ENCODE measurements at regions not wholly inside any gene's neighbourhood (a gene's known extent, or its start where the extent isn't known, plus 50 kb on each side); places are given as distances from the start of the nearest gene placed in this dataset.
"Not testable (repeated sequence)": the region's sequence is repeated elsewhere in the genome, so short reads cannot be mapped to it uniquely, and the experiment has no call there.

DNA sequence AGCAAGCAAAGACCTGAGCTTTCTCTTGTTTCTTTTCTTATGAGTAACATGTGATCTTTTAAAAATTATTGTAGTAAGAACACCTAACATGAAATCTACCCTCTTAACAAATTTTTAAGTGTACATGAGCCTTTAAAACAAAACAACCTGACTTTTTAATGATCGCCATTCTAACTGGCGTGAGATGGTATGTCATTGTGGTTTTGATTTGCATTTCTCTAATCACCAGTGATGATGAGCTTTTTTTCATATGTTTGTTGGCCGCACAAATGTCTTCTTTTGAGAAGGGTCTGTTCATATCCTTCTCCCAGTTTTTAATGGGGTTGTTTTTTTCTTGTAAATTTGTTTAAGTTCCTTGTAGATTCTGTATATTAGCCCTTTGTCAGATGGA, 73.7 kb upstream of the BMP2 start:
- TF ChIP-seq BHLHE40 (IDR thresholded peaks at IDR 0.05; ENCODE audit: low read depth, low read length); MAFK (IDR thresholded peaks at IDR 0.05; ENCODE audit: partially characterized antibody); RARB (CRISPR knock-in tag; IDR thresholded peaks at IDR 0.05); MAZ (IDR thresholded peaks at IDR 0.05; ENCODE audit: borderline replicate concordance, low read depth, low read length); CBX8 (IDR thresholded peaks at IDR 0.05); POLR2A (IDR thresholded peaks at IDR 0.05; ENCODE audit: low read length): not testable (repeated sequence)
- TF ChIP-seq, protein P1, sequence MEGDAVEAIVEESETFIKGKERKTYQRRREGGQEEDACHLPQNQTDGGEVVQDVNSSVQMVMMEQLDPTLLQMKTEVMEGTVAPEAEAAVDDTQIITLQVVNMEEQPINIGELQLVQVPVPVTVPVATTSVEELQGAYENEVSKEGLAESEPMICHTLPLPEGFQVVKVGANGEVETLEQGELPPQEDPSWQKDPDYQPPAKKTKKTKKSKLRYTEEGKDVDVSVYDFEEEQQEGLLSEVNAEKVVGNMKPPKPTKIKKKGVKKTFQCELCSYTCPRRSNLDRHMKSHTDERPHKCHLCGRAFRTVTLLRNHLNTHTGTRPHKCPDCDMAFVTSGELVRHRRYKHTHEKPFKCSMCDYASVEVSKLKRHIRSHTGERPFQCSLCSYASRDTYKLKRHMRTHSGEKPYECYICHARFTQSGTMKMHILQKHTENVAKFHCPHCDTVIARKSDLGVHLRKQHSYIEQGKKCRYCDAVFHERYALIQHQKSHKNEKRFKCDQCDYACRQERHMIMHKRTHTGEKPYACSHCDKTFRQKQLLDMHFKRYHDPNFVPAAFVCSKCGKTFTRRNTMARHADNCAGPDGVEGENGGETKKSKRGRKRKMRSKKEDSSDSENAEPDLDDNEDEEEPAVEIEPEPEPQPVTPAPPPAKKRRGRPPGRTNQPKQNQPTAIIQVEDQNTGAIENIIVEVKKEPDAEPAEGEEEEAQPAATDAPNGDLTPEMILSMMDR (IDR thresholded peaks at IDR 0.05), result not testable (repeated sequence)
- TF ChIP-seq, protein P2, sequence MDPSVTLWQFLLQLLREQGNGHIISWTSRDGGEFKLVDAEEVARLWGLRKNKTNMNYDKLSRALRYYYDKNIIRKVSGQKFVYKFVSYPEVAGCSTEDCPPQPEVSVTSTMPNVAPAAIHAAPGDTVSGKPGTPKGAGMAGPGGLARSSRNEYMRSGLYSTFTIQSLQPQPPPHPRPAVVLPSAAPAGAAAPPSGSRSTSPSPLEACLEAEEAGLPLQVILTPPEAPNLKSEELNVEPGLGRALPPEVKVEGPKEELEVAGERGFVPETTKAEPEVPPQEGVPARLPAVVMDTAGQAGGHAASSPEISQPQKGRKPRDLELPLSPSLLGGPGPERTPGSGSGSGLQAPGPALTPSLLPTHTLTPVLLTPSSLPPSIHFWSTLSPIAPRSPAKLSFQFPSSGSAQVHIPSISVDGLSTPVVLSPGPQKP (IDR thresholded peaks at IDR 0.05; ENCODE audit: low read depth, low read length), result not testable (repeated sequence)
- TF ChIP-seq, protein P3, sequence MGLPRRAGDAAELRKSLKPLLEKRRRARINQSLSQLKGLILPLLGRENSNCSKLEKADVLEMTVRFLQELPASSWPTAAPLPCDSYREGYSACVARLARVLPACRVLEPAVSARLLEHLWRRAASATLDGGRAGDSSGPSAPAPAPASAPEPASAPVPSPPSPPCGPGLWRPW (IDR thresholded peaks at IDR 0.05), result not testable (repeated sequence)

Data from A549 (cell line).